ENCODE measurements at regions not wholly inside any gene's neighbourhood (a gene's known extent, or its start where the extent isn't known, plus 50 kb on each side); places are given as distances from the start of the nearest gene placed in this dataset.

- FAIRE-seq: no peak
- intact Hi-C loops (cut with DNase I): no loop called here
- Histone ChIP-seq H3K9me3 (ENCODE audit: control insufficient read depth in 2 of 3, insufficient read depth in 1 of 3, low read length in 3 of 3) (peaks cover 0 to 2% (median 0%) of the 10 kb centered on the region in 3 donors), H3K4me1 (ENCODE audit: control insufficient read depth in 2 of 3, insufficient read depth in 2 of 3, low read depth in 1 of 3, low read length in 3 of 3) (no peaks in the 10 kb centered on the region), H3K27me3 (ENCODE audit: control insufficient read depth, insufficient read depth, low read length) (peaks cover 2% of the 10 kb centered on the region), H3K36me3 (ENCODE audit: control insufficient read depth in 2 of 3, insufficient read depth in 3 of 3, low read length in 3 of 3) (no peaks in the 10 kb centered on the region), H3K9ac (ENCODE audit: low read length in 3 of 3) (no peak overlapping the region), H3K4me3 (ENCODE audit: low read length in 3 of 3) (no peak overlapping the region), H3K27ac (ENCODE audit: low read depth in 2 of 2, low read length in 2 of 2) (no peak overlapping the region)
- TF ChIP-seq, protein P1, sequence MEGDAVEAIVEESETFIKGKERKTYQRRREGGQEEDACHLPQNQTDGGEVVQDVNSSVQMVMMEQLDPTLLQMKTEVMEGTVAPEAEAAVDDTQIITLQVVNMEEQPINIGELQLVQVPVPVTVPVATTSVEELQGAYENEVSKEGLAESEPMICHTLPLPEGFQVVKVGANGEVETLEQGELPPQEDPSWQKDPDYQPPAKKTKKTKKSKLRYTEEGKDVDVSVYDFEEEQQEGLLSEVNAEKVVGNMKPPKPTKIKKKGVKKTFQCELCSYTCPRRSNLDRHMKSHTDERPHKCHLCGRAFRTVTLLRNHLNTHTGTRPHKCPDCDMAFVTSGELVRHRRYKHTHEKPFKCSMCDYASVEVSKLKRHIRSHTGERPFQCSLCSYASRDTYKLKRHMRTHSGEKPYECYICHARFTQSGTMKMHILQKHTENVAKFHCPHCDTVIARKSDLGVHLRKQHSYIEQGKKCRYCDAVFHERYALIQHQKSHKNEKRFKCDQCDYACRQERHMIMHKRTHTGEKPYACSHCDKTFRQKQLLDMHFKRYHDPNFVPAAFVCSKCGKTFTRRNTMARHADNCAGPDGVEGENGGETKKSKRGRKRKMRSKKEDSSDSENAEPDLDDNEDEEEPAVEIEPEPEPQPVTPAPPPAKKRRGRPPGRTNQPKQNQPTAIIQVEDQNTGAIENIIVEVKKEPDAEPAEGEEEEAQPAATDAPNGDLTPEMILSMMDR (IDR thresholded peaks at IDR 0.05; ENCODE audit: borderline replicate concordance, extremely low read depth, insufficient read depth): no peak
- no peak for DNase-seq
Measured at GRCh38 chr3:10712121-10712520, 103.9 kb upstream of the SLC6A11 start.

DNA sequence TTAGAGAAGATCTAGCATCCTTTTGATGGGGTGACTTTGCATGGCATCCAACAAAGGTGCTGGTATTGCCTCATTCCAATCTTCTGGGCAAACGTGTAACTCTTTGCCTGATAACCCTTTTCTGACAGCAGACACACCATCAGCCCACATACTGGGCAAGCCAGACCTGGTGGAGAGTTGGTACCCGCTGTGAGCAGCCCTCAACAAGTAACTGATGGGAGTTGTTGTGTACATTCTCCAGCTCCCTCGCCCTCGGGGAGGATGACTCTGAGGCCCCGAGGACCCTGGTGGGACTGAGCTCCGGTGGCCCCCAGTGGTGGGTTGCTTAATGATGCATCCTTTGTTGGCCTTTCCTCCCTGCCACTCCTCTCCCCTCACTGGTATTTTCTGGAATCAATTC, 102.4 kb upstream of the SLC6A11 start:
- Histone ChIP-seq H3K4me3 (ENCODE audit: low read length in 3 of 3) (no peak overlapping the region), H3K27me3 (ENCODE audit: control insufficient read depth, insufficient read depth, low read length) (no peaks in the 10 kb centered on the region), H3K9ac (ENCODE audit: low read length in 3 of 3) (no peak overlapping the region), H3K36me3 (ENCODE audit: control insufficient read depth in 2 of 3, insufficient read depth in 3 of 3, low read length in 3 of 3) (no peaks in the 10 kb centered on the region), H3K9me3 (ENCODE audit: control insufficient read depth in 2 of 3, insufficient read depth in 1 of 3, low read length in 3 of 3) (peaks cover 0 to 2% (median 0%) of the 10 kb centered on the region in 3 donors), H3K27ac (ENCODE audit: low read depth in 2 of 2, low read length in 2 of 2) (no peak overlapping the region), H3K4me1 (ENCODE audit: control insufficient read depth in 2 of 3, insufficient read depth in 2 of 3, low read depth in 1 of 3, low read length in 3 of 3) (no peaks in the 10 kb centered on the region)
- TF ChIP-seq, protein P1 (IDR thresholded peaks at IDR 0.05; ENCODE audit: borderline replicate concordance, extremely low read depth, insufficient read depth): no peak
- intact Hi-C loops (cut with DNase I): no loop called here
- FAIRE-seq: no peak
- DNase-seq: no peak

DNA sequence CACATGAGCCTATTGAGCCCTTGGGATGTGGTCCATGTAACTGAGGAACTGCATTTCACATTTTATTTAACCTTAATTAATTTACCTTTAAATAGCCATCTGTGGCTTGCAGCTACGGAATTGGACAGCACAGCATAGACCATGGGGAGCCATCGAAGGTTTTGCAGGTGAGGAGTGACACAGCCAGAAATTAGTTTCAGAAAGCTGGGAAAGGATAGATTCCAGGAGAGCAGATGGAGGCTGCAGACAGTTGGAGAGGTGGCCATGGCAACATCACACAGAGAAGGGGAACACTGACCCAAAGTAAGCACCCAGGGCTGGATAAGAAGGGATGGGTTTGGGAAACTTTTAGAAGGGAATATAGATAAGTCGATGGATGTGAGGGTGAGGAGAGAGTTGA, 100.1 kb upstream of the SLC6A11 start:
- Histone ChIP-seq H3K27me3 (ENCODE audit: control insufficient read depth, insufficient read depth, low read length) (no peaks in the 10 kb centered on the region), H3K9me3 (ENCODE audit: control insufficient read depth in 2 of 3, insufficient read depth in 1 of 3, low read length in 3 of 3) (peaks cover 0 to 2% (median 0%) of the 10 kb centered on the region in 3 donors), H3K27ac (ENCODE audit: low read depth in 2 of 2, low read length in 2 of 2) (no peak overlapping the region), H3K4me3 (ENCODE audit: low read length in 3 of 3) (no peak overlapping the region), H3K9ac (ENCODE audit: low read length in 3 of 3) (no peak overlapping the region), H3K4me1 (ENCODE audit: control insufficient read depth in 2 of 3, insufficient read depth in 2 of 3, low read depth in 1 of 3, low read length in 3 of 3) (no peaks in the 10 kb centered on the region), H3K36me3 (ENCODE audit: control insufficient read depth in 2 of 3, insufficient read depth in 3 of 3, low read length in 3 of 3) (no peaks in the 10 kb centered on the region)
- no peak for FAIRE-seq
- no peak for DNase-seq
- intact Hi-C loops (cut with DNase I): no loop called here
- TF ChIP-seq, protein P1 (IDR thresholded peaks at IDR 0.05; ENCODE audit: borderline replicate concordance, extremely low read depth, insufficient read depth): no peak

DNA sequence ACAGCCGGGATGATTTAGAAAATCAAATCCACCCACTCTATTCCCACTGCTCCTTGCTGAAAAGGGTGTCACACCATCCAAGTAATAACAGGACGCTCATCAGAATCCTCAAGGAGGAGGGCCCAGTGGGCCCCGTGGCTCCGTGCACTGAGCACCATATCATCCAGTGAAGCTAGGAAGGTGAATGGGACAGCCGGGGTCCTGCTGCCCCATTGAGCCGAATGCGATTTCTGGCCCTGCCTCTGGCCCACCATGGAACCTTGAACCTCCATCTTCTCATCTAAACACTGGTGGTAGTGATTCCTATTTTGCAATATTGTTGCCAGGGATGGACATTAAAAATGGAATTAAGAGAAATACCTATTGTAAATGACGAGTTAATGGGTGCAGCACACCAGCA, 99.1 kb upstream of the SLC6A11 start:
- DNase-seq: no peak
- intact Hi-C loops (cut with DNase I): no loop called here

More for the DNA sequence above, 99.1 kb upstream of the SLC6A11 start:
- Histone ChIP-seq H3K27ac (ENCODE audit: low read depth in 2 of 2, low read length in 2 of 2) (no peak overlapping the region), H3K9me3 (ENCODE audit: control insufficient read depth in 2 of 3, insufficient read depth in 1 of 3, low read length in 3 of 3) (peaks cover 0 to 2% (median 0%) of the 10 kb centered on the region in 3 donors), H3K4me3 (ENCODE audit: low read length in 3 of 3) (no peak overlapping the region), H3K9ac (ENCODE audit: low read length in 3 of 3) (no peak overlapping the region), H3K4me1 (ENCODE audit: control insufficient read depth in 2 of 3, insufficient read depth in 2 of 3, low read depth in 1 of 3, low read length in 3 of 3) (no peaks in the 10 kb centered on the region), H3K36me3 (ENCODE audit: control insufficient read depth in 2 of 3, insufficient read depth in 3 of 3, low read length in 3 of 3) (no peaks in the 10 kb centered on the region), H3K27me3 (ENCODE audit: control insufficient read depth, insufficient read depth, low read length) (no peaks in the 10 kb centered on the region)
- TF ChIP-seq, protein P1 (IDR thresholded peaks at IDR 0.05; ENCODE audit: borderline replicate concordance, extremely low read depth, insufficient read depth): no peak
- FAIRE-seq: no peak

Measured in kidney (tissue), 13 donors.